ENCODE measurements at regions not wholly inside any gene's neighbourhood (a gene's known extent, or its start where the extent isn't known, plus 50 kb on each side); places are given as distances from the start of the nearest gene placed in this dataset.

DNA sequence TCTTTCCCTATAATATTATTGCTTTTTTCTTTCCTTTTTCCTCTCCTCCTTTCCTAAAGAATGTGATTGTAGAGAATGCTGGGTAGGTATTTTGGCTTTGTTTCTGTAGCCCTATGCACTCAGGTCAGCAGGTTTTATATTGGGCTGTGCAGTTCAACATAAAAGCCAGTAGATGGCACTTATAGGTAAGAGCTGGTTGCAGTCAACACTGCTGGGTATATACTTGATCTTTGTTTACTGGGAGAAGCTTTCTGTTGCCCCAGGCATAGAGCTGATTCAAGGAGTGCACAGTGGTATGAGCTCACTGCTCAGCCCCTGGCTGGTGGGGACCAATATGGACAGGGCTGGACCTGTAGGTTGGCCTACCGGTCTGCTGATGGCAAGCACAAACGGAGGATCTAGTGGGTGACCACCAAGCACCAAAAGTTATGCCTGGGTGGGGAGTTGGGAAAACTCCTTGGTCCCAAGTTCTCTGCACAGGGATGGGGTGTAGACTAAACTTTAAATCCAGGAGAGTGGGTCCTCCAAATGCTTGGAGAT, 378.9 kb downstream of the PMP22 start:
- peak; percentile 5 for DNase-seq (ENCODE audit: low spot score)

DNA sequence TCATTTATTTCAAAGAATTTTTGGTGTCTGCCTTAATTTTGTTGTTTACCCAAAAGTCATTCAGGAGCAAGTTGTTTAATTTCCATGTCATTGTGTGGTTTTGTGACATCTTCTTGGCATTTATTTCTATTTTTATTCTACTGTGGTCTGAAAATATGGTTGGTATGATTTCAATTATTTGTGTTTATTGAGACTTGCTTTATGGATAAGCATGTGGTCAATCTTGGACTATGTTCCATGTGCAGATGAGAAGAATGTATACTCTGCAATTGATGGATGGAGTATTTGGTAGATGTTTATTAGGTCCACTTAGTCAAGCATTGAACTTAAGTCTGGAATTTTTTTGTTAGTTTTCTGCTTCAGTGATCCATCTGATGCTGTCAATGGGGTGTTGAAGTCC, 383.0 kb downstream of the PMP22 start:
- no peak for DNase-seq (ENCODE audit: low spot score)

DNA sequence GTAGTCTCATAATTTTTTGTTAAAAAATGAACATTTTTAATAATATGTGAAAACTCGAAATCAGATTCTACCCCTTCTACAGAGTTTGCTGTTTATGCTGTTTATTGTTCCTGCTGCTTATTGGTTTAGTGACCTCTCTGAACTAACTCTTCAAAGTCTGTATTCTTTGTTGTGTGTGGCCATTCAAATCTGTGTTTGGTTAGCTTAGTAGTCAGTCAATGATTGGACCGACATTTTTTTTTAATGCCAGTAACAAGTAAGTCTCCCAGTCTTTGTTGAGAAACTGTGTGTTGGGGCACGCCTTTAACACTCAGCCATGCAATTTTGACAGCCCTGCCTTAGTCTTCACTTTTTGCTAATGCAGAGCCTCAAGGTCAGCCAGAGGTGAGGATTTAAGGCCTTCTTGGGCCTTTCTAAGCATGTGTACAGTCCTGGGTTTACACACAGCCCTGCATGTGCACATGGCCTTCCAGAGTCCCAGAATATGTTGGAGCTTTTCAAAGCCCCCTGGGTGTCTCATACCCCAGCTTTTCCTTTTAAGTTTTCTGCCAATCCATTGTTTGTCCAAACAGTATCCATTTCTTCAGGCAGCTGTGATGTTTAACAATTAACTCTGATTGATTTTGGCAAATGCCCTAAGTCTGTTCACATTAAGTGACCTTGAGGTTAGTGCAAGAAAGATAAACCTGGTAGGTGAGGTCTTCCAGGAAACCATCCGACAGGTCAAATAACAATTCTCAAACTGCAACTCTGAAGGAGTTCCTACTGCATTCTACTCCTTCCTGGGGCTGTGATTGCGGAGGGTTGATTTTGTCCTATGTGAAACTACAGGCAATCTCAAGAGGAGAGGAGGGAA, 389.3 kb downstream of the PMP22 start:
- no peak for DNase-seq (ENCODE audit: low spot score)

DNA sequence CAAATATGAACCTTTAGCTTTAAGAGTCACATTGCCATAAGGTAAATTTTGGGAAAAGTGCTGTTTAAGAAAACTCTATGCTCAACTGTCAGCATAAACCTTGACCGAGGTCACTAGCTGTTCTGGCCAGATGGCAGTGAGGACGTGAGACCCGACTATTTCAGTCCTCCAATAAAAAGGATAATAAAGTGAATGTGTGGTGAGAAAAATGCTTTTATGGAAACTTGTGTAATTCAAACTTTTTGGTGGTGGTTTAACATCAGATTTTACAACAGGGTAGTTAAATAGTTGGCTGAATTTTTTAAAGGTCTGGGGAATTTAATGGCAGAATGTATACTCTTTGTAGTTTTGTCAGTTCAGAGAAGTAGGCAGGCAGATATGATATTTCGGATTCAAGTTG, 391.1 kb downstream of the PMP22 start:
- no peak for DNase-seq (ENCODE audit: low spot score)

DNA sequence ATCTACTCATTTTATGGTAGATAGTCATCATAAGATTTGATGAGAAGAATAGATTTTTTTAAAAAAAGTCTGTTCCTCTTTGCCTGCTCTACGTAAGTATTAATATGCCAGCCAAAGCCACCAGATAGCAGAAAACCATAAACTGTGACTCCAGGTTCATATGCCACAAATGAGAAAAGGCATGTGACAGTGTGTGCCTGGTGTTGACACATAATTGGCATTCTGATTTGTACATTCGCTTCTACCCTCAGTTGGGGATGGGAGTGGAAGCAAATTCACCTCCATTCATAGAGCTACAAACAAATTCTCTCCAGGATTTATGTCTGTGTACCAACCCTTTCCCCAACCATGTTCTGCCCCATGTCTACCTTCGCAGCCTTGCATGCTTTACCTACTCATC, 391.6 kb downstream of the PMP22 start:
- no peak for DNase-seq (ENCODE audit: low spot score)

DNA sequence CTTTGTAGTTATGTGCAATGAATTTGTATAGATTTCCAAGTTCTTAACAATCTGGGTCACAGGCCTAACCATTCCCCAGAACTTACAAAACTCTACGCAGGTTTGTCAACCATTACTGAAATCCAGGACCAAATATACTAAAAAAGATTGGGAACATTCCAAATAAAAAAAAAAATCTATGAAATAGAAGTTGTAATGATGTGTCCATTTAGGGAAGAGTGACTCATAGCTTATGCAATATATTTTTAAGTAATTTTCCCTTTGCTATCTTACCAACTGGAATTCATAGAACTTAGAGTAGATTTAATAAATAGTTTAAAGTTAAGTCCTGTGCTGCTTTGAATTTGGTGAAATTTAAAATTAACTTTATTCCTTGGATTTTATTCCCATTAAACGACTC, 393.2 kb downstream of the PMP22 start:
- no peak for DNase-seq (ENCODE audit: low spot score)

DNA sequence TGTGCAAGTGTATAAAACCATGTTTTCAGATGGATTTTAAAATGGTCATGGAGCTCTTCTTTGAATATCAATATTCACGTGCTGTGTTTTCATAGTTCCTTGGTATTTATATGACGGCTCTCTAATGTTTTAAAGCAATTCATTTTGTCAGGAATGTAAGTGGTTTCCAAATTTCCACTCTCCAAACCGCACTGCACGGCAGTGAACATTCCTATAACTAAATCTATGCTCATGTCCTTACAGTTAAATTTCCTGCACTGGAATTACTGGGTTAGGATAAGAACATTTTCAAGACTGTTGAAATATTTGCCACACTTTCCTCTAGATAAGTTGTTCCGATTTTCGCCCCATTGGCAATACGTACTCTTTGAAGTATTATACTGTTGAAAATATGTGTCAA, 398.9 kb downstream of the PMP22 start:
- no peak for DNase-seq (ENCODE audit: low spot score)

DNA sequence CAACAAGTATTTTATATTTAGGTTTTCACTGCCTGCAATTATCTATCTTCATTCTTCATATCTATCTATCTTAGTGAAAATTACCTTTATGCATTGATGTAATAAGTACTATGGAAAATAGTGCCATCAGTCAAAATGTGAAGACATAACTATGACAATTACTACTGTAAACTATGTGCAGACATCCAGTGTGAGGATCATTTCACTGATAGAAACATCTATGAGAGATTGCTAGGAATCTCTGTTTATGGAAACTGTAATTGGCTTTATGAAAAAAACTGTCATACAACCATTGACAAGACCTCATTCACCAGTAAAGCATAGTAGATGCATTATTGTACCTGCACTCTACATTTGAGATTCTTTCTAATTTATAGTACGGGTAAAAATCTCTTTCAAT, 401.0 kb downstream of the PMP22 start:
- DNase-seq (ENCODE audit: low spot score) = no peak

DNA sequence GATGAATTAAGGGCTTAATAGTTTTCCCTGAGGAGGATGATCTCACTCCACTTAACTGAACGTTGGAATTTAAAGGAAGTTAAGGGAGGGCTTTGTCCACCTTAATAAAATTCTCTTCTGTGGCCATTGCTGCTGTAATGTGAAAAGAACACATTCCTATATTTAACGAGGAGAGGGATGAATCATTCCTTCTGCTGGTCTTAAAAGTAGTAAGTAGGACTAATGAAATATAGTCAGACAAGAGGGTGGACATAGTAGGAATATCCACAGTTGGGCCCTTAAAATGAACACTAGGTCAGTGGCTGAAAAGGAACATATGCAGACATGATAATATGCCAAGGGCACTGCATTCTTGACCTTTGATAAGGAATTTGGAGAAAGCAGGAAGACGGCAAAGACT, 405.6 kb downstream of the PMP22 start:
- DNase-seq (ENCODE audit: low spot score) = no peak

DNA sequence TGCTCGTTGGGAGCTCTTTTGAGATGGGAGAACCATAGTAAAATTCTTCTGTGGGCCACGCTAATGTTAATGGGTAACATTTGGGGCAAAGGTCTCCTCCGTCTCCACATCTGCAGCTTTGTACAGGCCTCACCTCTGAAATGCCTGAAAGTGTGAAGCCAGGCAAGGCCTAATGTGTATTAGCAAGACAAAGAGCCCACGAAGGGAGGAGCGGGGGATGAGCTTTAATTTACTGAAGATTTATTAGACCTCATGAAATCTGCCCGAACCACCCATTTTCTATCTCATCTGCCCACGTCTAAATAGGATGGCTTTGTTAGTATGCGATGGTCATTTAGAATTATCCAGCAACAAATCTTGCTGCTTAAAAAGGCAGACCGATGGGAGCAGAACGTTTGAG, 408.9 kb downstream of the PMP22 start:
- DNase-seq (ENCODE audit: low spot score) = no peak

DNA sequence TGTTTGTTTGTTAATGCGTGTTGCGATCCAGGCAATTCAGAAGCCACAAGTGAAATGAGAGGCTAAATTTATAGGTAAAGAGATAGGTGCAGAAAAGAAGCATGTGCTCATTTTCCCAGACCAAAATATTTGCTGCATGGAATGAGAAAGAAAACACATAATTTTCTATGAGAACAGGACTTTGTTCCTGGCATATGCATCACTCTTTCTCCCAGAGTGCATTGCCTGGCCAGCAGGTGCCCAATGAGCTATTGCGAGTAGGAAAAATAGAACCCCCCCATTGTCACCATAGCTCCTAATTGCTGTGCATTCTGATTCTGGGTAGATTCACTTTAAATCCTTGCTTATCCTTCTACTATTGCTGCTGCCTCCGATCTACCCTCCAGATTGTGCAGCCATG, 410.4 kb downstream of the PMP22 start:
- no peak for DNase-seq (ENCODE audit: low spot score)

DNA sequence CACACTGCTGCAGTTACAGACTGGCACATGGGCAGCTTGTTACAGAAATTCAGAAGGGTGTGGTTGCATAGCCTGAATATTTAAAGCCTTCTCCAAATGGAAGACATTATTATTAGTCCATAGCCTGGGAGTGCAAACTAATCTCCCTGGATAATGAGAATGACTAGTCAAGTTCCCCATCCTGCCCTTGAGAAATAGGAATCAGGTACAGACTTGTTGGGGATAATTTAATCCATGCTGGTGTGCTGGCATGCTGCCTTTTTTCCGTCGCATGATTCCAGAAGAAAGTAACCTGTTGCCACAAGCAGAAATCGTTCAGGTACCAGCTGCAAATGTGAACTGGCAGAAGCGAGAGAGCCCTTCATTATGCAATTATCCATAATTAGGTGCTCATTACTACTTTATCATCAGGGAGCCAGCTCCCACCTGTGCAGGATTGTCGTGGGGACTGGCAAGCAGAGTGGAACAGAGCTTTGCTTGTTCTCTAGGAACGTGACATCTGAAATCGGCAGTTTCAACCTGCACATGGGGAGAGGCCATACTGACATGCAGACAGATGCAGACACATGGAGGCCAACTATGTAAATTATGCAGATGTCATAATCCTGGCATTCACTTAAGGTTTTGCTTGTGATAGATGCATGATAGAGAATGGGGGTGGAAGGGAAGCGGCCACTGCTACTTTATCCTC, 419.4 kb downstream of the PMP22 start:
- no peak for DNase-seq (ENCODE audit: low spot score)

DNA sequence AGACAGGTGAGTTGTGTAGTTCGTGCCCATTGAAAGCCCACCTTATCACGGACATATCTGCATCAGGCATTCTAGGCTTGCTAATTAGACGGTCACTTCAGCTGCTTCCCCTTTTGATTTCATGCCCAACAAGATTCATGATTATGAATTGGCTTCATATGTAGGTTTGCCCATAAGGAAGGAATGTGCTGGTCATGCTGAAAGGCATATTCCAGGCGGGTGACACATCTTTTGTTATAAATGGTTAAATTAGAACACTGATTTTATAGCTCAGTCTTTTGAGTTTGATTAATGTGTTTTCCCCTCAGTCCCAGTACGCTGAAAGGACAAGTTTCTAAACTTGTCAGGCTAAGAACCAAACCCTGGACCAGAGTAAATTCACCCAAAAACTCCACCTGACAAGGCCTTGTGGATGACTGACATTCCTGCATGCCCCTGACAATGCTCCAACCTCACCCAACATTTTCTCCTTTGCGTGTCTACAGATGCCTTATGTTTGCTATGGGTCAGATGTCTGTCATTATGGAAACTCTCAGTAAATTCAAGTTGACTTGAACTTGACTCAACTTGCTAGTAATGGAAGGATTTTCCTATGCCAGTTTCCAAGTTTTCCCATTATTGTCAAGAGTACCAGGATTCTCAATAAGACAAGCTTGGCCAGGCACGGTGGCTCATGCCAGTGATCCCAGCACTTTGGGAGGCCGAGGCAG, 421.9 kb downstream of the PMP22 start:
- DNase-seq (ENCODE audit: low spot score) = no peak

DNA sequence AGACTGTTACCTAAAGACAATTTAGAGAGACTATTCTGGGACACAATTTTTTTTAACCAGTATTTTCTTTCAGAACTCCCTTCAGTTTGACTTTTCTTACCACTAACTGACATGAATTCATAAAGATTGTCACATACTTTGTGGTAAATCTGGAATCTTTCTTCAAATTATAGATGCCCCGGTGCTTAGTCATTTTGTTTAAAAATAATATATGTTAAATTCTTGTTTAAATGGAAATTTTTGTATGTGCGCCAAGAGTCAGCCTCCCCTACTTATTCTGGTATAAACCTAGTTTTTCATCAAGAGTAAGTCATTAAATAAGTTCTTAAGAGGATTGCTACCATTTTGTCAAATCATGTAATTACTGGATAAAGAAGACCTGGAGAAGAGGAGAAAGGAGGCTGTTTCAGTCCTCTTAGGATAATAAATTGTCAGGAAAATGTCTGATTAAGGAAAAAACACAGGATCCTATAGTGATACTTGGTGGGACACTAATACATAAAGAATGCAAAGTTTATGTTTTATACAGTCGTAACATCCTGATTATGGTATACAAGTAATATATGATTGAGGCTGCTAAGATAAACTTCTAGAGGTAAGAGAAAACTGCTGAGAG, 424.4 kb downstream of the PMP22 start:
- no peak for DNase-seq (ENCODE audit: low spot score)

DNA sequence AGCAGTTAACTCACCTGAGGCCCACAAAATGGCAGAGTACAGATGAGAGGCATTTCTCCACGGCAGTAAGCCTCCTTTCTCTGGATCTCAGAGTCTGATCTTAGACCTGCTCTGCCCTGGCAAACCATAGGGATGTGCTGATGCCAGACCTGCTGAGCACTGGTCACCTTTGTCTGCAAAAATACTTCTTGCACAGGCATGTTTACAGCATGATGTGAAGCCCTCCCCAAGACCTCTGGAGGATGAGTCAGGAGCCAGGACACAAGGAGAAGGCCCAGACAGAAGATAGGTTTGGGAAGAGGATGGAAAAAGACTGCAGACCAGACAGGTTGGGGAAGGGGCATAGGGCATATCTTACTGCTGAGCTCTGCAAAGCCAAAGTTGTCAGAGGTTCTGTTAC, 426.6 kb downstream of the PMP22 start:
- no peak for DNase-seq (ENCODE audit: low spot score)

DNA sequence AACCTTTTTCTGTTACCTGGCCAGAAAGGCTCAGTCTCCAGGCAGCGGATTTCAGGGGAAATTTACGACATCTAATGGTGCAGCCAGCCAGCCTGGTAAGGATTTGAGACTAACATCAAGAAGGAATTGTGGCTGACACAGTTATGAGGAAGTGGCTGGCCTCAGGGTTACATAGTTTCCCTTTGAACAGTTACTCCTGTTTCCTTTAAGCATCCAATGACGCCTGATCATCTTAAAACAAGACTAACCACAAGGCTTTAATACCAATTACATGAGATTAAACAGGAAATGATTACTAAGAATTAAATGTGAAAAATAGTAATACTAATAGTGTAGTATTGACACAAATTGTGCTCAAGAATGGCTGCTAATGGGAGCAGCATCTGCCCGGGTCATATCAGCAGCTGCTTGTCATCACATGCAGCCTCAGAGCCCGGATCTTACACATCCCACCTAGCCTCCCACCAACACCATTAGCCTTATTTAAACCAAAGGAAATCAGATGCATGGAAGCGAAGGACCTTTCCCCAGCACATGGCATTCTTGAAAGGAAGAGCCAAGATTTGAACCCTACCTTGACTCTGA, 431.8 kb downstream of the PMP22 start:
- no peak for DNase-seq (ENCODE audit: low spot score)

DNA sequence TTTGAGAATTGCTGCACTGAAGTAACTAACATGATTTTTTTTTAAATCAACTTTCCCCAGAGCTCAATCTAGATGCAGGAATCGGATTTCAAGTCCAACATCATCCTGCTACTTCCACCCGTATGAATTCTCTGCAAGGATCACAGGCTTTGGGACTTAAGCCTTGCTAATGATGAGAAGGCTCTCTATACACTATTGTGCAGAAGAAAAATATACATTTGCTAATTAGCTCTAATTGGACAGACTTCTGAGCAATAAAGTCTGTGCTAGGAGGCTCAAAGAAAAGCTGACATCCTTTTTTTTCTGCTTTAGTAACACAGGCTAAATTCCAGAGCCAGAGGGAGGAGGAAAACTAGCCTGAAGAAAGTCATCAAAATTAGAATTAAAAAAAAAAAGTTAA, 433.6 kb downstream of the PMP22 start:
- no peak for DNase-seq (ENCODE audit: low spot score)

DNA sequence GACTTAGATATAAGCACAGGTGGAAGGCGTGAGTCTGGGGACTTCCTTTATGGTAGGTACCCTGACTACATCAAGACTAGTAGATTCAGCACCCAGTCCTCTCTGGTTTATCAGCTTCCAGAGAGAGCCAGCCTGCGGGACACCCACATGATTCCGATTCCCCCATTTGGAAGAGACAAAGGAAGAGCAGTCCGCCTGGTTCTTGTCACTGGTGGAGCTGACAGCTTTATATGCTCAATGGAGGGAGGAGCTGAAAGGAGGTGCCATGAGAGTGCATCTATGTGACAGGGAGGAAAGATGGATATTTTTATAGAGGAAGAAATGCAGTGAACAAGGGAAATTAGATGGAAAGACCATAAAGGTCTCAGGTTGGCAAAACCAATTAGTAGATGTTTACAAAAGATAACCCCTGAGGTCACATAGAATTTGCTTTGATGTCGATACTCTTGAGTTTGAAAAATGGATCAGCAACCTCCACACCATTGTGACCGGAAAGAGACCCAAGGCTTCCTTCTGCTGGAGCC, 437.7 kb downstream of the PMP22 start:
- no peak for DNase-seq (ENCODE audit: low spot score)

DNA sequence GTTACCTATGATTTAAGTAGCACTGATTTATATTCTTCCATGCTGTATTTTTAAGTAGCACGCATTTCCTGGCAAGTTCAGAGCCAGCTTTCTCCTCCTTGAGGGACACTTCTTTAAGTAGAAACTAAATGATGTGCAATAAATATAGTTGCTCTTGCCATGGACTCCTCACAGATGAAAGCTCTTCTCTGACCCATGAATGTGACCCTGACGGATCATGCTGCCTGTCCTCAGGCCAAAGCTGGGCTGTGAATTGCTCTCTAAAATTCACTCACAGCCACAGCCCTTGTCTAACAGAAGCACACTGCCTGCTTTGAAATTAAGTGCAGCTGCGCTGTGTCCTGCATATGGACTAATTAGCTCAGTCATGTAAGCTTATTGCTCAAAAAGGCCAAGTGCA, 438.8 kb downstream of the PMP22 start:
- no peak for DNase-seq (ENCODE audit: low spot score)

DNA sequence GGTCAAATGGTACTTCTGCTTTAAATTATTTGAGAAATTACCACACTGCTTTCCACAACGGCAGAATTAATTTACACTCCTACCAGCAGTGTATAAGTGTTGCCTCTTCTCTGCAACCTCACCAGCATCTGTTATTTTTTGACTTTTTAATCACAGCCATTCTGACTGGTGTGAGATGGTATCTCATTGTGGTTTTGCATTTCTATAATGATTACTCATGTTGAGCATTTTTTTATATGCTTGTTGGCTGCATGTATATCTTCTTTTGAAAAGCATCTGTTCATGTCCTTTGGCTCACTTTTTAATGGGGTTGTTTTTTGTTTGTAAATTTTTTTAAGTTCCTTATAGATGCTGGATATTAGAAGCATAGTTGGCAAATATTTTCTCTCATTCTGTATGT, 446.7 kb downstream of the PMP22 start:
- DNase-seq (ENCODE audit: low spot score) = no peak

DNA sequence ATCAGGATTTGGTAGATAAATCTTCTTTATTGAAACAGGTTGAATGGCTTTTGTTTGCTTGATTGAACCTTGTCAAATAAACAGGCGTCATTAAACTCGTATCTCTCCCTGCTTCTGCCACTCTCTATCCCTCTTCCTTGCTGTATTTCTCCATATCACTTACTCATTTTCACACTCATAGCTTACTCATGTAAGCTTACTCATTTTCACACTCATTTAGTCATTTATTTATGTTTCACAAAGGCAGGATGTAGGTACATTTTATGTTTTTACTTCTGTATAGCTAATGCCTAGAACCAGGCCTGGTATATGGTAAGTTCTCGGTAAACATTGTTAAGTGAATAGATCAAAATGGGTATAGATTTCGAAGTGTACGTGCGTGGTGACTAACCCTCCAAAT, 450.0 kb downstream of the PMP22 start:
- no peak for DNase-seq (ENCODE audit: low spot score)
